IMR-90 (cell line): ENCODE measurements at regions not wholly inside any gene's neighbourhood (a gene's known extent, or its start where the extent isn't known, plus 50 kb on each side); places are given as distances from the start of the nearest gene placed in this dataset.

Experiments
- ATAC-seq: fragments of 200-7000 bp; cut with Tn5 transposase; 2 replicates; pipeline ENCODE4 v1.9.1; 2020; ENCODE audit warnings: low read depth, mild to moderate bottlenecking, moderate library complexity
- BruUV-seq: library from RNA; stranded (reverse); fragments of 400-500 nt; replicated peaks from 2 replicates; lab custom pipeline; 2021; lab: Mats Ljungman, UMichigan
- CTCF ChIA-PET: fragments of 300-600 bp; formaldehyde crosslinking; extraction: SDS; loops from one replicate; lab custom pipeline; 2021; ENCODE audit warnings: antibody characterized with exemption; lab: Yijun Ruan, JAX
- POLR2A ChIA-PET: fragments of 300-600 bp; sonication (Branson Sonifier 250); formaldehyde crosslinking; loops from one replicate; lab custom pipeline; 2022; ENCODE audit warnings: antibody characterized with exemption; ENCODE audit not compliant: unreplicated experiment; lab: Charles Lee
- DNase-seq: peaks from one replicate; pipeline ENCODE4 v3.0.0; 2013
- H2AFZ ChIP-seq: replicated peaks from 2 replicates; pipeline ENCODE3; 2013; ENCODE audit warnings: low read length, mild to moderate bottlenecking; ENCODE audit not compliant: poor library complexity
- H2AK5ac ChIP-seq: 2 replicates; pipeline ENCODE4 v1.6.1; 2013; ENCODE audit warnings: low read depth, low read length, inconsistent platforms
- H2AK9ac ChIP-seq: replicated peaks from 2 replicates; pipeline ENCODE3; 2013; ENCODE audit warnings: mild to moderate bottlenecking, low read depth, low read length, moderate library complexity; ENCODE audit not compliant: poor library complexity
- H2BK120ac ChIP-seq: 2 replicates; pipeline ENCODE4 v1.6.1; 2013; ENCODE audit warnings: low read depth, low read length, inconsistent platforms
- H2BK15ac ChIP-seq: 3 replicates; pipeline ENCODE4 v1.6.1; 2013; ENCODE audit warnings: low read depth, low read length, inconsistent platforms
- H2BK20ac ChIP-seq: 2 replicates; pipeline ENCODE4 v1.6.1; 2013; ENCODE audit warnings: low read depth, mild to moderate bottlenecking, inconsistent platforms, low read length, moderate library complexity
- H2BK5ac ChIP-seq: 2 replicates; pipeline ENCODE4 v1.6.1; 2013; ENCODE audit warnings: mild to moderate bottlenecking, low read depth, low read length, inconsistent platforms; ENCODE audit not compliant: poor library complexity, severe bottlenecking
- H3K14ac ChIP-seq: replicated peaks from 2 replicates; pipeline ENCODE4 v1.6.1; 2013; ENCODE audit warnings: low read depth, low read length, inconsistent platforms
- H3K18ac ChIP-seq: 2 replicates; pipeline ENCODE4 v1.6.1; 2013; ENCODE audit warnings: low read depth, low read length, control low read depth
- H3K23ac ChIP-seq: 2 replicates; pipeline ENCODE4 v1.6.1; 2013; ENCODE audit warnings: low read depth, low read length, inconsistent platforms
- H3K27ac ChIP-seq: 2 replicates; pipeline ENCODE4 v1.5.1; 2013; ENCODE audit warnings: mild to moderate bottlenecking, control low read depth, low read length; ENCODE audit not compliant: insufficient read depth
- H3K27me3 ChIP-seq: 2 replicates; pipeline ENCODE4 v1.6.1; 2013; ENCODE audit warnings: low read length; ENCODE audit not compliant: control insufficient read depth, insufficient read depth
- H3K36me3 ChIP-seq: 2 replicates; pipeline ENCODE4 v1.6.1; 2013; ENCODE audit warnings: low read length, mixed read lengths; ENCODE audit not compliant: control insufficient read depth, insufficient read depth
- H3K4ac ChIP-seq: 2 replicates; pipeline ENCODE4 v1.6.1; 2013; ENCODE audit warnings: low read depth, low read length, inconsistent platforms
- H3K4me1 ChIP-seq: 2 replicates; pipeline ENCODE4 v1.6.1; 2013; ENCODE audit warnings: low read length, mixed read lengths; ENCODE audit not compliant: control insufficient read depth, insufficient read depth
- H3K4me2 ChIP-seq: 2 replicates; pipeline ENCODE4 v1.6.1; 2013; ENCODE audit warnings: low read depth, mild to moderate bottlenecking, control low read depth, low read length, moderate library complexity
- H3K4me3 ChIP-seq: 2 replicates; pipeline ENCODE4 v1.5.1; 2013; ENCODE audit warnings: low read depth, mild to moderate bottlenecking, control low read depth, low read length, moderate library complexity; ENCODE audit not compliant: insufficient read depth
- H3K56ac ChIP-seq: 2 replicates; pipeline ENCODE4 v1.6.1; 2013; ENCODE audit warnings: low read length, inconsistent platforms; ENCODE audit not compliant: insufficient read depth; ENCODE audit errors: extremely low read depth
- H3K79me1 ChIP-seq, 2 experiments: 2 replicates each; pipeline ENCODE4 v1.6.1; 2013; ENCODE audit warnings: low read length in 2 of 2, inconsistent platforms in 1 of 2, low read depth in 1 of 2
- H3K9ac ChIP-seq: 2 replicates; pipeline ENCODE4 v1.6.1; 2013; ENCODE audit warnings: low read depth, low read length, control low read depth
- H3K9me1 ChIP-seq: 2 replicates; pipeline ENCODE4 v1.6.1; 2013; ENCODE audit warnings: low read length, inconsistent platforms; ENCODE audit not compliant: insufficient read depth
- H3K9me3 ChIP-seq: 2 replicates; pipeline ENCODE4 v1.6.1; 2013; ENCODE audit warnings: low read length; ENCODE audit not compliant: control insufficient read depth, insufficient read depth
- H4K20me1 ChIP-seq: 2 replicates; pipeline ENCODE4 v1.6.1; 2013; ENCODE audit warnings: low read length, inconsistent platforms; ENCODE audit not compliant: insufficient read depth
- H4K5ac ChIP-seq: 2 replicates; pipeline ENCODE4 v1.6.1; 2013; ENCODE audit warnings: mild to moderate bottlenecking, low read depth, low read length, control low read depth
- H4K8ac ChIP-seq, 2 experiments: 2 replicates each; pipeline ENCODE4 v1.6.1; 2013; ENCODE audit warnings: low read depth in 2 of 2, low read length in 2 of 2, control low read depth in 1 of 2, inconsistent platforms in 1 of 2
- H4K91ac ChIP-seq: 2 replicates; pipeline ENCODE4 v1.6.1; 2013; ENCODE audit warnings: low read depth, low read length, inconsistent platforms; ENCODE audit not compliant: insufficient read depth
- MAFK ChIP-seq: IDR thresholded peaks from 2 replicates; pipeline ENCODE4 v1.6.1; 2012; ENCODE audit warnings: low read depth, low read length, improper control_type of control experiment
- MAZ ChIP-seq: IDR thresholded peaks from 2 replicates; pipeline ENCODE4 v1.6.1; 2012; ENCODE audit warnings: low read depth, mild to moderate bottlenecking, low read length, improper control_type of control experiment, moderate library complexity, borderline replicate concordance
- USF2 ChIP-seq: fragments of 150-350 bp; IDR thresholded peaks from 2 replicates; pipeline ENCODE4 v1.6.1; 2017; ENCODE audit warnings: mild to moderate bottlenecking, antibody characterized with exemption, low read length, low read depth
- WGBS, 2 experiments: methylation state at CpG; one replicate each; pipeline versions ENCODE4 v1.1.5 to v1.1.7; 2013; ENCODE audit warnings: missing lambda C conversion rate in 2 of 2; ENCODE audit not compliant: insufficient read length in 1 of 2; ENCODE audit errors: extremely low coverage in 2 of 2; 5-methylcytosine and 5-hydroxymethylcytosine counted together
- dilution Hi-C: fragments of 300-500 bp; cut with HindIII; formaldehyde crosslinking; loops from one replicate; pipeline ENCODE4 v1.14.3; 2018; ENCODE audit warnings: low sequenced_read_pairs; ENCODE audit not compliant: unreplicated experiment
- in situ Hi-C: fragments of 300-500 bp; cut with MboI; formaldehyde crosslinking; loops from 3 replicates; pipeline ENCODE4 v1.14.3; 2019; ENCODE audit warnings: low sequenced_read_pairs, inconsistent platforms, mixed read lengths
- intact Hi-C: fragments of 100-400 bp; cut with micrococcal nuclease; formaldehyde crosslinking; loops from 2 replicates; pipeline ENCODE4 v1.10.0; 2022

DNA sequence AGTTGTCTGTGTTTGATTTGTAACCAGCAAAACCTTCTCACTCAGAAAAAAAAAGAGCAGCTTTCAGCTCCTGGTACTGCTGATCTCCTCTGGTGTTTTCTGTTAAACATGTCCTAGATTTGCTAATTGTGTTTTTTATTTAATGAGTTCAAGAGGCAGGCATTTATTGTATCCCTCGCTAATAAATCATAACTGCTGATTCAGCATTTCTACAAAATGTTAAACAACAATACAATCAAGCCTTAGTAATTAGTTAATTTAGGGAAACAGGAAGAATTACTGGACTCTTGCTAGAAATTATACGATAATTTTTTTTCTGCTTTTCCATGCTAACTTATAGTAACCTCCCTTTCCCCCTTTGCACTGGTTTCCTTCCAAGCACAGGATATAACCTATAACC lies 66.8 kb upstream of the NRP1 start:
- dilution Hi-C loops, result no loop called here
- no peak for TF ChIP-seq MAZ
- peak; percentile 100 for TF ChIP-seq MAFK
- TF ChIP-seq USF2, result no peak

More for the DNA sequence above, 66.8 kb upstream of the NRP1 start:
- Histone ChIP-seq H3K27me3 (no peaks in the 10 kb centered on the region; the same call in 1 of the 2 replicates), H2BK20ac (no peak overlapping the region), H3K79me1 (no peaks in the 10 kb centered on the region), H2BK5ac (no peak overlapping the region), H4K91ac (no peak overlapping the region), H3K23ac (no peak overlapping the region), H2AFZ (no peak overlapping the region), H3K9me1 (no peaks in the 10 kb centered on the region), H2BK15ac (no peak overlapping the region), H4K5ac (no peak overlapping the region), H3K9me3 (peaks cover 9% of the 10 kb centered on the region), H3K4ac (no peak overlapping the region), H3K18ac (no peak overlapping the region), H3K14ac (no peak overlapping the region), H3K4me3 (no peak overlapping the region), H3K9ac (no peak overlapping the region), H2AK5ac (no peak overlapping the region), H4K20me1 (no peaks in the 10 kb centered on the region), H3K4me1 (no peaks in the 10 kb centered on the region), H3K56ac (no peak overlapping the region), H3K4me2 (no peak overlapping the region), H2AK9ac (no peak overlapping the region), H2BK120ac (no peak overlapping the region), H3K27ac (no peak overlapping the region), H4K8ac (no peak overlapping the region), H3K36me3 (no peaks in the 10 kb centered on the region)
- no peak for ATAC-seq
- CTCF ChIA-PET, result no interaction called here
- intact Hi-C loops, result no loop called here
- in situ Hi-C loops, result no loop called here
- DNase-seq, result no peak
- POLR2A ChIA-PET, result no interaction called here
- WGBS, 2 experiments, result no CpG with 5 or more reads among the region's 2 CpGs
- no TSS peak for BruUV-seq
